Bone marrow (tissue), 2 donors: ENCODE measurements at regions not wholly inside any gene's neighbourhood (a gene's known extent, or its start where the extent isn't known, plus 50 kb on each side); places are given as distances from the start of the nearest gene placed in this dataset.

Experiments used
- DNase-seq, 2 donors: peaks; one replicate each; lab custom pipeline; 2025; lab: John Stamatoyannopoulos, UW

- no peak for DNase-seq
These were observed 169.4 kb upstream of the PPP1R26 start for GRCh38 chr9:135310134-135310533.

- no peak for DNase-seq
These were observed 164.0 kb upstream of the PPP1R26 start for GRCh38 chr9:135315572-135315971.

- no peak for DNase-seq
These were observed 159.3 kb upstream of the PPP1R26 start for GRCh38 chr9:135320331-135320730.

GRCh38 chr9:135320943-135321342, 158.6 kb upstream of the PPP1R26 start:
- DNase-seq: no peak

- no peak for DNase-seq
These were observed 158.0 kb upstream of the PPP1R26 start for GRCh38 chr9:135321580-135321979.

GRCh38 chr9:135324329-135324728, 155.3 kb upstream of the PPP1R26 start:
- DNase-seq: no peak

GRCh38 chr9:135326141-135326540, 153.4 kb upstream of the PPP1R26 start:
- DNase-seq: no peak

- no peak for DNase-seq
These were observed 152.9 kb upstream of the PPP1R26 start for GRCh38 chr9:135326633-135327152.

- no peak for DNase-seq
These were observed 150.8 kb upstream of the PPP1R26 start for GRCh38 chr9:135328485-135329417.

GRCh38 chr9:135329571-135330306, 149.8 kb upstream of the PPP1R26 start:
- DNase-seq: no peak

- no peak for DNase-seq
These were observed 149.3 kb upstream of the PPP1R26 start for GRCh38 chr9:135330307-135330631.

GRCh38 chr9:135330685-135331590, 148.6 kb upstream of the PPP1R26 start:
- DNase-seq: no peak

GRCh38 chr9:135332516-135332915, 147.1 kb upstream of the PPP1R26 start:
- DNase-seq: no peak

- no peak for DNase-seq
These were observed 146.4 kb upstream of the PPP1R26 start for GRCh38 chr9:135332979-135333748.

- DNase-seq: no peak
These were observed 144.6 kb upstream of the PPP1R26 start for GRCh38 chr9:135334953-135335460.

GRCh38 chr9:135335691-135336181, 143.8 kb upstream of the PPP1R26 start:
- DNase-seq: no peak

GRCh38 chr9:135336722-135337527, 142.7 kb upstream of the PPP1R26 start:
- no peak for DNase-seq

- DNase-seq: no peak
These were observed 141.0 kb upstream of the PPP1R26 start for GRCh38 chr9:135338546-135338945.

- DNase-seq: no peak
These were observed 140.1 kb upstream of the PPP1R26 start for GRCh38 chr9:135339378-135339973.
